ENCODE measurements at regions not wholly inside any gene's neighbourhood (a gene's known extent, or its start where the extent isn't known, plus 50 kb on each side); places are given as distances from the start of the nearest gene placed in this dataset.

GRCh38 chr13:106348075-106348840 lies 187.2 kb downstream of the EFNB2 start:
- Mint-ChIP-seq H3K27me3 (ENCODE audit: insufficient read depth) (peaks cover 3% of the 10 kb centered on the region), H3K4me1 (peaks cover 50% of the 10 kb centered on the region), H3K9me3 (no peaks in the 10 kb centered on the region), H3K27ac (no peak overlapping the region), H3K4me3 (peak overlapping the region; percentile 60), H3K36me3 (ENCODE audit: low read depth) (no peaks in the 10 kb centered on the region)
- WGBS, 2 experiments (ENCODE audit: insufficient coverage in 1 of 2, insufficient read length in 1 of 2): 30 to 56% methylated on average over 3 to 6 of the region's 6 CpGs
- DNase-seq: peak; percentile 53
- no peaks in the 10 kb centered on the region for H3K36me3 ChIP-seq (ENCODE audit: control insufficient read depth, insufficient read depth, low read length)
- no peak for TF ChIP-seq CTCF (conservative IDR thresholded peaks at IDR 0.05)
- no peaks in the 10 kb centered on the region for H3K9me3 ChIP-seq (ENCODE audit: control insufficient read depth, low read length)
- peak overlapping the region; percentile 55 for H3K9ac ChIP-seq (ENCODE audit: extremely low read depth, low read length, poor library complexity, severe bottlenecking)
- peak overlapping the region; percentile 85 for H3K27ac ChIP-seq (ENCODE audit: low read depth, low read length)
- H3K4me1 ChIP-seq (ENCODE audit: control insufficient read depth, insufficient read depth, low read length): peaks cover 13% of the 10 kb centered on the region
- H3K27me3 ChIP-seq (ENCODE audit: control insufficient read depth, insufficient read depth, low read length, poor library complexity, severe bottlenecking): no peaks in the 10 kb centered on the region
- H3K4me3 ChIP-seq (ENCODE audit: low read length): peak overlapping the region; percentile 77

GRCh38 chr13:106344342-106344741 lies 191.1 kb downstream of the EFNB2 start:
- Histone ChIP-seq H3K9ac (ENCODE audit: extremely low read depth, low read length, poor library complexity, severe bottlenecking) (no peak overlapping the region), H3K36me3 (ENCODE audit: control insufficient read depth, insufficient read depth, low read length) (no peaks in the 10 kb centered on the region), H3K4me1 (ENCODE audit: control insufficient read depth, insufficient read depth, low read length) (peaks cover 13% of the 10 kb centered on the region), H3K27ac (ENCODE audit: low read depth, low read length) (no peak overlapping the region), H3K4me3 (ENCODE audit: low read length) (no peak overlapping the region), H3K9me3 (ENCODE audit: control insufficient read depth, low read length) (peaks cover 22% of the 10 kb centered on the region), H3K27me3 (ENCODE audit: control insufficient read depth, insufficient read depth, low read length, poor library complexity, severe bottlenecking) (no peaks in the 10 kb centered on the region)
- DNase-seq: no peak
- H3K27ac Mint-ChIP-seq: no peak overlapping the region
- 95 to 99% methylated on average over 2 of the region's 2 CpGs for WGBS, 2 experiments (ENCODE audit: insufficient coverage in 1 of 2, insufficient read length in 1 of 2)
- TF ChIP-seq CTCF (conservative IDR thresholded peaks at IDR 0.05): no peak
- H3K36me3 Mint-ChIP-seq (ENCODE audit: low read depth): peaks cover 7% of the 10 kb centered on the region
- H3K9me3 Mint-ChIP-seq: peaks cover 20% of the 10 kb centered on the region
- H3K27me3 Mint-ChIP-seq (ENCODE audit: insufficient read depth): peaks cover 5% of the 10 kb centered on the region
- H3K4me1 Mint-ChIP-seq: peaks cover 31% of the 10 kb centered on the region
- no peak overlapping the region for H3K4me3 Mint-ChIP-seq

GRCh38 chr13:106343836-106344235 lies 191.6 kb downstream of the EFNB2 start:
- Histone ChIP-seq H3K36me3 (ENCODE audit: control insufficient read depth, insufficient read depth, low read length) (no peaks in the 10 kb centered on the region), H3K9ac (ENCODE audit: extremely low read depth, low read length, poor library complexity, severe bottlenecking) (no peak overlapping the region), H3K27me3 (ENCODE audit: control insufficient read depth, insufficient read depth, low read length, poor library complexity, severe bottlenecking) (no peaks in the 10 kb centered on the region), H3K9me3 (ENCODE audit: control insufficient read depth, low read length) (peaks cover 27% of the 10 kb centered on the region), H3K4me1 (ENCODE audit: control insufficient read depth, insufficient read depth, low read length) (peaks cover 11% of the 10 kb centered on the region), H3K27ac (ENCODE audit: low read depth, low read length) (no peak overlapping the region), H3K4me3 (ENCODE audit: low read length) (no peak overlapping the region)
- DNase-seq: no peak
- TF ChIP-seq CTCF (conservative IDR thresholded peaks at IDR 0.05): no peak
- H3K36me3 Mint-ChIP-seq (ENCODE audit: low read depth): peaks cover 8% of the 10 kb centered on the region
- H3K4me1 Mint-ChIP-seq: peaks cover 27% of the 10 kb centered on the region
- no peak overlapping the region for H3K27ac Mint-ChIP-seq
- peaks cover 5% of the 10 kb centered on the region for H3K27me3 Mint-ChIP-seq (ENCODE audit: insufficient read depth)
- WGBS, 2 experiments (ENCODE audit: insufficient coverage in 1 of 2, insufficient read length in 1 of 2): 10 to 26% methylated on average over 2 to 3 of the region's 3 CpGs
- no peak overlapping the region for H3K4me3 Mint-ChIP-seq
- H3K9me3 Mint-ChIP-seq: peaks cover 26% of the 10 kb centered on the region

All from endodermal cell (in vitro differentiated cells).